22Rv1 (cell line): ENCODE measurements at regions not wholly inside any gene's neighbourhood (a gene's known extent, or its start where the extent isn't known, plus 50 kb on each side); places are given as distances from the start of the nearest gene placed in this dataset.

ENCODE experiments used
- H3K27ac ChIP-seq: fragments of 450-650 bp; 2 replicates; pipeline ENCODE4 v1.5.1; 2017
- ZFX ChIP-seq: fragments of 450-650 bp; IDR thresholded peaks from 2 replicates; pipeline ENCODE4 v1.6.1; 2017; ENCODE audit warnings: antibody characterized with exemption, borderline replicate concordance
- TF ChIP-seq, protein P1 (sequence below): fragments of 450-650 bp; IDR thresholded peaks from 2 replicates; pipeline ENCODE4 v1.5.1; 2017; ENCODE audit warnings: mild to moderate bottlenecking

DNA sequence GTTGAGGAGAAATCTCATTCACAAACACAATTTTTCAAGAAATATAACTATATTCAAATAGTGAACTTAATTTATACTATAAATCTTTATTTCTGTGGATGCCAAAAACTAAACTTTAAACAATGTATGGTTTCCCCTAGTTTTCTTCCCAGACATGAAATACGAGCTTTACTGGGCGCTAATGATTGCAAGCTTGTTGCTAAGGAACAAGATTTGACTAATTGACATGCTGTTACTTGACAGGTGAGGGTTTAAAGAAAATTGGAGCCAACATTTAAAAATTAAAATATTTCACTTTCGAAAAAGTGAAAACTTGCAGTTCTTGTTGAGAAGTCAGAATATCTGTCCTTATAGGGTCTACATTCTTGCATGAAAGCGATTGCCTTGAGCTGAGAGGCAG is 381.0 kb downstream of the MEIS1 start:
- H3K27ac ChIP-seq: no peak overlapping the region
- TF ChIP-seq, protein P1, sequence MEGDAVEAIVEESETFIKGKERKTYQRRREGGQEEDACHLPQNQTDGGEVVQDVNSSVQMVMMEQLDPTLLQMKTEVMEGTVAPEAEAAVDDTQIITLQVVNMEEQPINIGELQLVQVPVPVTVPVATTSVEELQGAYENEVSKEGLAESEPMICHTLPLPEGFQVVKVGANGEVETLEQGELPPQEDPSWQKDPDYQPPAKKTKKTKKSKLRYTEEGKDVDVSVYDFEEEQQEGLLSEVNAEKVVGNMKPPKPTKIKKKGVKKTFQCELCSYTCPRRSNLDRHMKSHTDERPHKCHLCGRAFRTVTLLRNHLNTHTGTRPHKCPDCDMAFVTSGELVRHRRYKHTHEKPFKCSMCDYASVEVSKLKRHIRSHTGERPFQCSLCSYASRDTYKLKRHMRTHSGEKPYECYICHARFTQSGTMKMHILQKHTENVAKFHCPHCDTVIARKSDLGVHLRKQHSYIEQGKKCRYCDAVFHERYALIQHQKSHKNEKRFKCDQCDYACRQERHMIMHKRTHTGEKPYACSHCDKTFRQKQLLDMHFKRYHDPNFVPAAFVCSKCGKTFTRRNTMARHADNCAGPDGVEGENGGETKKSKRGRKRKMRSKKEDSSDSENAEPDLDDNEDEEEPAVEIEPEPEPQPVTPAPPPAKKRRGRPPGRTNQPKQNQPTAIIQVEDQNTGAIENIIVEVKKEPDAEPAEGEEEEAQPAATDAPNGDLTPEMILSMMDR: no peak
- TF ChIP-seq ZFX: no peak

DNA sequence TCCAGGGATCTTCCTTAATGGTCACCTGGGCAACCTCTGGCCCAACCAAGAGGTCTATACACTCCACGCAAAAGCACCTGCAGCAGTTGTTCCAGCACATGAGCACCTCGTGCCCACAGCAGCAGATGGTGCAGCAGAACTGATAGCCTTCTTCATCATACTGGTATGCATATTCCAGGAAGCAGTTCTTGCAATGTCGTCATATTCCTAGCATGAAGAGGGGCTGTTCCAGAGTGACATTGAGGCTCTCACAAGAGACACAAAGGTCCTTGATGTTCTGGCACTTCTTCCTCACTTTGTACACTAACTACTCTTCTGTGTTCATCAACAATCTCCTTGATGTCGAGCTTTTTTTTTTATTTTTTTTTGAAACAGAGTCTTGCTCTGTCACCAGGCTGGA is 386.2 kb downstream of the MEIS1 start:
- TF ChIP-seq ZFX: no peak
- TF ChIP-seq, protein P1: no peak
- H3K27ac ChIP-seq: no peak overlapping the region

DNA sequence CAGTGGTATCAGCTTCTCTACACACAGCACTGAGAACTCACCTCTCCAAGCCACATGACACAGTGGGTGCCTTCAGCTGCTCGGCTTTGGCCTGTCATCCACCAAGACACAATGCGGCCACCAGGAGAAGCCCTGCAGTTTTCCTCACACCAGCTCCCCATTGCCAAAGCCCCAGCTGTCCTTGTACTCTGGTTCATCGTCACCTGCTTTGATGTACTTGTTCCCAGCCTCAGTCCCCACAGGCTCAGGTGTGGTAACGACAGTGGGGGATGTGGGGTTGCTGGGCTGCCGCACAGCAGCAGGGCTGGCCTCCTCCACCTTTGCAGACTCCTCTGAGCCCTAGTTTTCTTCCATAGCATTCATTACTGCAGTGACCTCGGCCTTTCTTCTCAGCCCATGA is 387.3 kb downstream of the MEIS1 start:
- no peak for TF ChIP-seq ZFX
- TF ChIP-seq, protein P1: no peak
- H3K27ac ChIP-seq: no peak overlapping the region

DNA sequence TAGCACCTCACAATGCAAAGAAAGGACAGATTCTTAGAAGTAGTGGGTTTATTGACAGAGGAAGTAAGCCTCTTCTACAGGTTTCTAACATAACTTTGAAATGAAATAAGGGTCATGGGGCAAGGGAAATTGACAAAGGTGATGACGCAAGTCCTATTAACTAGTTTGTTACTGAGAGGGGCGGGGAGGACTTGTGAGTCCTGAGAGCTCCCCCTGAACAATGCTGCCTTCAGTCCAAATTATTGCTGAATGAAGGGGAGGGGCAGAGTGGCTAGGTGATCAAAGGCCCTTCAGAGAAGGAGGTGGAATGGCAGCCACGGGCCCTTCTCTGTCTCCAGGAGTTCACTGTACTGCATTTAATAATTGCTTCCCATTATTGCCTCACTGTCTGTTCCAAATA is 390.0 kb downstream of the MEIS1 start:
- TF ChIP-seq ZFX: no peak
- TF ChIP-seq, protein P1: no peak
- H3K27ac ChIP-seq: no peak overlapping the region

DNA sequence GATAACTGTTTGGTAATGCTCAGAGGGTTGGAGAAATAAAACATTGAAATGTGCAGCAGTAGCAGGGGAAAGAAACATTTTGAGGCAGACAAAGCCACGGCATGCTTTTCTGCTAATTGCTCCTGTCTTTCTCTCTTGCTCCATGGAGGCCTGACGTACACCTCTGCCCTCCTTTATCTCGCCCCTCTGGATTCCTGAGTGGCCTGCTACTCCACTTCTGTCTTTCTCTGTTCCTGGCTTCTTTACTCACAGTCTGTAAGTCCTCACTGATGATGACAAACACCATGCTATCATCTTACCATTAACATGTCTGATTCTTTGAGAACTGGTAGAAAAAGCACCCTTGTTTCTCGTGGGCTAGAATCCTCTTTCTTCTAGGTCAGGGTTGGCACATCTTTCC is 392.9 kb downstream of the MEIS1 start:
- TF ChIP-seq ZFX: no peak
- TF ChIP-seq, protein P1: no peak
- no peak overlapping the region for H3K27ac ChIP-seq

DNA sequence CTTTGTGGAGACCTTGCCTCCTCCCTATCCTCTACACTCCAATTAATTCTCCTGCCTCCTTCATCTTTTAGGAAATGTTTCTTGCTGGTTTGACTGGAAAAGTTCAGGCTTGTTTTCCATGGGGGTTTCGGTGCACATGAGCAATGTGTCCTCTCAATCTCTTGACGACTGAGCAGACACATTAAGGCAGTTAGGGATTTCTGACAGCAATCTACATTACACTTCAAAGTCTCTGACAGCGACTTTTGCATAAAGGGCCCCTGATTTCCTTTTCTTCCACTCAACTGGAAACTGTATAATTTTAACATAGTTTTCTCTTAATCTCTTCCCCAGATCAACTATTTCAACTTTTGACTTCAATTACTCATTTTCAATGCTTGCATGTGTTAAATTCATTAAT is 394.0 kb downstream of the MEIS1 start:
- no peak for TF ChIP-seq ZFX
- TF ChIP-seq, protein P1: no peak
- no peak overlapping the region for H3K27ac ChIP-seq

DNA sequence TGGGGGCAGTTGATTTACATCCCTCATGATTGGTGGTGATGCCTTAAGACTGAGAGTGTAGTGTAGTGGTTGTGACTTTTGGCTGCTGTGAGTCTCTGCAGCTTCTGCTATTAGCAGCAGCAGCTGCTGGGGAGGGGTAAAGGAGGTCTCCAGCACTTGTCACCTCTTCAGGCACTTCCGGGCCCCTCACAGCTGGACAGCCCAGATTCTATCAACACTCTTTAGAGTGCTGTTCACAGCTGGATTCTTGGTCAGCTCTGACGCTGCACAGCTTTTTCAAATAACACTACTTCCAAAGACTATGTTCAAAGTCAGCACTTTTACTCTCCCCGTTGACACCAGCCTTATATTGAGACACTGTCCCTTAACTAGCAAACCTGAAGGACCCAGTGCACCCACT is 396.0 kb downstream of the MEIS1 start:
- no peak overlapping the region for H3K27ac ChIP-seq
- TF ChIP-seq, protein P1: no peak
- TF ChIP-seq ZFX: no peak
